ENCODE measurements at regions not wholly inside any gene's neighbourhood (a gene's known extent, or its start where the extent isn't known, plus 50 kb on each side); places are given as distances from the start of the nearest gene placed in this dataset.
A peak's percentile ranks its signal among the peaks of the same experiment; 100 is the strongest.

- peak; percentile 44 for DNase-seq (ENCODE audit: low read depth)
- in situ Hi-C loops (cut with HindIII; ENCODE audit: low pct_unique_long_range_greater_than_20kb, low sequenced_read_pairs) = no loop called here
Measured at GRCh38 chr15:69794645-69795469, 302.9 kb downstream of the TLE3 start.

DNA sequence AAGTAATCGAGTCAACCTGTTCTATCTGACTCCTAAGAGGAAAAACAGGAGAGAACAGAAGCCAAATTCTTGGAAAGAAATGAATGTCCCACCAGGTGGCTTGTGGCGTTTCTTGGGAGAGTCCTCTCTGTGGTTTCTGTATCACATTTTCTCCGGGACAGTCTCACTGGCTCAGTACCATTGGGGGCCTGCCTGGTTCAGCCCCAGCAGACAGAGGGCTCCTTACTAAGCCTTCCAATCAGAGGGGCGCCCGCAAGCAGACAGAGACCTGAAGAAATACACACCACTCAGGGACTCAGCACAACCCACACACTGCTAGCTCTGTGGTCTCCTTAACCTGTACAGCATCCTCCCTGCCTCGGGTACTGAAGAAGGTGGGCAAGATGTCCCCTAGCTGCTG, 302.1 kb downstream of the TLE3 start:
- DNase-seq (ENCODE audit: low read depth) = no peak
- in situ Hi-C loops (cut with HindIII; ENCODE audit: low pct_unique_long_range_greater_than_20kb, low sequenced_read_pairs) = no loop called here

GRCh38 chr15:69797051-69797595, 300.6 kb downstream of the TLE3 start:
- in situ Hi-C loops (cut with HindIII; ENCODE audit: low pct_unique_long_range_greater_than_20kb, low sequenced_read_pairs) = no loop called here
- no peak for DNase-seq (ENCODE audit: low read depth)

- in situ Hi-C loops (cut with HindIII; ENCODE audit: low pct_unique_long_range_greater_than_20kb, low sequenced_read_pairs) = no loop called here
- DNase-seq (ENCODE audit: low read depth) = no peak
Measured at GRCh38 chr15:69797615-69798014, 300.1 kb downstream of the TLE3 start.

GRCh38 chr15:69798481-69799250, 299.1 kb downstream of the TLE3 start:
- in situ Hi-C loops (cut with HindIII; ENCODE audit: low pct_unique_long_range_greater_than_20kb, low sequenced_read_pairs) = no loop called here
- peak; percentile 46 for DNase-seq (ENCODE audit: low read depth)

- DNase-seq (ENCODE audit: low read depth) = no peak
- in situ Hi-C loops (cut with HindIII; ENCODE audit: low pct_unique_long_range_greater_than_20kb, low sequenced_read_pairs) = no loop called here
Measured at GRCh38 chr15:69801144-69801543, 296.6 kb downstream of the TLE3 start.

GRCh38 chr15:69802432-69802831, 295.3 kb downstream of the TLE3 start:
- in situ Hi-C loops (cut with HindIII; ENCODE audit: low pct_unique_long_range_greater_than_20kb, low sequenced_read_pairs) = no loop called here

GRCh38 chr15:69804786-69805185, 292.9 kb downstream of the TLE3 start:
- in situ Hi-C loops (cut with HindIII; ENCODE audit: low pct_unique_long_range_greater_than_20kb, low sequenced_read_pairs) = no loop called here
- no peak for DNase-seq (ENCODE audit: low read depth)

More at GRCh38 chr15:69802432-69802831, 295.3 kb downstream of the TLE3 start:
- DNase-seq (ENCODE audit: low read depth) = no peak

DNA sequence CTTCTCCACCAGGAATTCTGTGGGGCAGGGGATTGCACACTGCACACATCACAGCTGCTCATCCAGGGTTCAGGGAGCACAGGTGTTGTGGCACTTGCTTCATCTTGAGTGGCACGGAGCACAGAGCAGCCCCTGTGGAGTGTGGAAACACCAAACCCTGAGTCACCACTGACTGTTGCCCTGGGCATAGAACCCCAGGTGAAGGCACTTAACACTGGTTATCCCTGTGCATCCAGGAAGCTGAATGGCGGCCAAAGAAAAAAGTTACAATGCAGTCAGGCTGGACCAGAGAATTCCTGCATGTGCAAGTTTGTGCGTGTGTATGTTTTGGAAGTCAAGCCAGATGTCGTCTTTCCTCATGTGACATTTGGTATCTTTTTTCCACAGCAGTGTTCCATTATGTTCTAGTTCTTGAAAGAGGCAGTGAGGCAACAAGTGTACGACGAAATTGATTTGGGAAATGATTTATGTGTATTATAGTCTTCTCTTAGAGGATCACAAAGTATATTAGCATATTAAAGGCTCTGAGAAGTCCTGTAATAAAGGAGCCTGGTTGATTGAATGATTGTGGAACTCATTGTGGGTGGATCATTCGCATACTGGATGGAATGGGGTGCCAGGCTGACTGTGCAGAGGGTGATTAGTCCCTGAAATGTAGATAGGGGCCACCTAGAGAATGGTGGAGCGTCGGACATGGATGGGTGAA, 292.3 kb downstream of the TLE3 start:
- no peak for DNase-seq (ENCODE audit: low read depth)
- in situ Hi-C loops (cut with HindIII; ENCODE audit: low pct_unique_long_range_greater_than_20kb, low sequenced_read_pairs) = no loop called here

GRCh38 chr15:69806287-69806915, 291.3 kb downstream of the TLE3 start:
- DNase-seq (ENCODE audit: low read depth) = no peak
- in situ Hi-C loops (cut with HindIII; ENCODE audit: low pct_unique_long_range_greater_than_20kb, low sequenced_read_pairs) = no loop called here

- no peak for DNase-seq (ENCODE audit: low read depth)
- in situ Hi-C loops (cut with HindIII; ENCODE audit: low pct_unique_long_range_greater_than_20kb, low sequenced_read_pairs) = no loop called here
Measured at GRCh38 chr15:69807721-69808120, 290.0 kb downstream of the TLE3 start.

DNA sequence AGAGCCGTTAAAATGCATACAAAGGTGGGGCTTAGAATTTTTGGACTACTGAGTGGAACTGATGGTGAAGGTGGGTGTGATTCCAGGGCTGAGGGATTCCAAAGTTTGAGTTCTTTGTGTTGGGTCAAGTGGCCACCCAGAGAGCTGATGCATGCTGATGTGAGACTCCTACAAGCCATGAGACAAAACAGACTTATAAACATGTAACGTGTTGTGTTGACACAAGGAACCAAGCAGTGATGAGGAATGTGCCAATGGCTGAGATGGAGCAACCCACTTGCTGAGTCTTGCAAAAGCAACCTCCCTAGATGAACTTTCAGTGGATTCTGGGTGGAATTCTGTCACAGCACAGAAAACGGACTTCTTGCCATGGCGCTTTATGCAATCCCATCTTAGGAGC, 289.0 kb downstream of the TLE3 start:
- in situ Hi-C loops (cut with HindIII; ENCODE audit: low pct_unique_long_range_greater_than_20kb, low sequenced_read_pairs) = no loop called here
- no peak for DNase-seq (ENCODE audit: low read depth)

- DNase-seq (ENCODE audit: low read depth) = no peak
- in situ Hi-C loops (cut with HindIII; ENCODE audit: low pct_unique_long_range_greater_than_20kb, low sequenced_read_pairs) = no loop called here
Measured at GRCh38 chr15:69809421-69809820, 288.3 kb downstream of the TLE3 start.

DNA sequence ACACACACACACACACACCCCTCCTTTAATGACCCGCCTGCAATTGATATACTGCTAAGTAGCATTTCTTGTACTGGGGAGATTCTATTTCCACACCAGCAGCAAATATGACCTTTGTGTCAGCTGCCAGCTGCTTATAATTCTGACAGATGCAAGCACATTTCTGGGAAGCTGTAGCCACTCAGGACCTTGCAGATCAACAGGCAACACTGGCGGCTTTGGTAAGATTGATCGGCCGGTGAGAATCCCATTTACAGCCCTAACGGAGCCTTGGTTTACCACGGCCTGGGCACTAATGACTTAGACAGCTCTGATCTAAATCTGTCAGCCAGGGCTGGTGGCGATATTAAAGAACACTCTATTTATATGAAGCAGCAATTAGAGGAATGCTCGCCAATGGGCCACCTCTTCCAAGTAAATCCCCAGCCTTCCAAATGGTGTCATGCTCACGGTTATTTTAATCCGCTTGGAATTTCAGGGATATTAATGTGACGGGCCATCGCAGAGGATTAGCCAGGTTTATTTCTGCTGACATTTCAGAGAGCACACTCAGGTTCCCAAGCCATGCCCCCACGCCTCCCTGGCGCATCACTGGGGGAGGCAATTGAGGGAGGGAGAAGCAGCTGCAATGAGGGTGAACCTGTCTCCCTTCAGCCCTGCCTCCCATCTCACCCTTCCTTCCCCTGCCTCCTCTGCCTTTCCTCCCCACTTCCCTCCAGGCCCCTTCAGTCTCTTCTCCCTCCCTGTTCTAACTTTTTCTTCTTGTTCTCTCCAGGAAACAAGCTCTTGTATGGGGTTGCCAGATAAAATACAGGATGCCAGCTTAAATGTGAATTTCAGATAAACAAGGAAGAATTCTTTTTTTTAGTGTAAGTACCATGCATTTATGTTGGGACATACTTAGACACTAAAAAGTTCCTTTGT, 287.0 kb downstream of the TLE3 start:
- in situ Hi-C loops (cut with HindIII; ENCODE audit: low pct_unique_long_range_greater_than_20kb, low sequenced_read_pairs) = no loop called here
- DNase-seq (ENCODE audit: low read depth) = no peak

GRCh38 chr15:69812861-69813261, 284.9 kb downstream of the TLE3 start:
- in situ Hi-C loops (cut with HindIII; ENCODE audit: low pct_unique_long_range_greater_than_20kb, low sequenced_read_pairs) = no loop called here
- DNase-seq (ENCODE audit: low read depth) = no peak

DNA sequence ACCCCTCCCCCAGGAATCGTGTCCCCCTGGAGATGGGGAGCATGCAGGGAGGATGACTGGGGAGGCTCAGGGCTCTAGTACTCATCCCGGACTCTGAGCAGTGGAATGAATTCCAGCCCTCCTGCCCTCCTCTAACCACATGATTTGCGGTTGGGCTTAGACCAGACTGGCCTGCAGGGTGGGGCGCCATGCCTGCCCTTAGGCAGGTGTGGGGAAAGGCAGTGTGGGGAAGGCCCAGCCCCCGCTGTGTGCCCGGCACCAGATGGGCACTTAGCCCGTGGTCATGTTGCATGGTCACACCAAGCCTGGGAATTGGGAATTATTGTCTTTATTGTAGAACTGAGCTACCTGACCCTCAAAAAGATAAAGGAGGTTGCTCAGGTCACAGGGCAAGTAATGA, 283.8 kb downstream of the TLE3 start:
- in situ Hi-C loops (cut with HindIII; ENCODE audit: low pct_unique_long_range_greater_than_20kb, low sequenced_read_pairs) = no loop called here
- DNase-seq (ENCODE audit: low read depth) = no peak

DNA sequence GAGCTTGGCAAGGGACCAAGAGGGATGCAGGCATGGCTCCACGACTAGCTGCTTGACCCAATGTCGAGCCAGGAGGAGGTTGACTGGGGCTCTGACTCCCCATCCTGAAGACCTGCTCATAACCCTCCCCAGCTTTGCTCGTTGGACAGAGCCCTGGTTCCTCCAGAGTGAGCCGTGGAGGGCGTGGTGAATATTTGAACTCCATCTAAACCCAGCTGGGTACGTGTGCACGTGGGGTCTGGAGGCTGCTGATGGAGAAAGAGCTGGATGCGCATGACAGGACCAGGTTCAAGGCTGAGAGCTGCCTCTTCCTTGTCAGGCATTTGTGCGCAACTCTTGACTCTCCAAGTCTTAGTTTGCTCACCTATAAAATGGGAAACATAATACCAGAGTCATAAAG, 282.8 kb downstream of the TLE3 start:
- in situ Hi-C loops (cut with HindIII; ENCODE audit: low pct_unique_long_range_greater_than_20kb, low sequenced_read_pairs) = no loop called here

More for the DNA sequence above, 282.8 kb downstream of the TLE3 start:
- DNase-seq (ENCODE audit: low read depth) = no peak

Measured in Caki2 (cell line).